ENCODE measurements at regions not wholly inside any gene's neighbourhood (a gene's known extent, or its start where the extent isn't known, plus 50 kb on each side); places are given as distances from the start of the nearest gene placed in this dataset.
"Not testable (repeated sequence)": the region's sequence is repeated elsewhere in the genome, so short reads cannot be mapped to it uniquely, and the experiment has no call there.

DNA sequence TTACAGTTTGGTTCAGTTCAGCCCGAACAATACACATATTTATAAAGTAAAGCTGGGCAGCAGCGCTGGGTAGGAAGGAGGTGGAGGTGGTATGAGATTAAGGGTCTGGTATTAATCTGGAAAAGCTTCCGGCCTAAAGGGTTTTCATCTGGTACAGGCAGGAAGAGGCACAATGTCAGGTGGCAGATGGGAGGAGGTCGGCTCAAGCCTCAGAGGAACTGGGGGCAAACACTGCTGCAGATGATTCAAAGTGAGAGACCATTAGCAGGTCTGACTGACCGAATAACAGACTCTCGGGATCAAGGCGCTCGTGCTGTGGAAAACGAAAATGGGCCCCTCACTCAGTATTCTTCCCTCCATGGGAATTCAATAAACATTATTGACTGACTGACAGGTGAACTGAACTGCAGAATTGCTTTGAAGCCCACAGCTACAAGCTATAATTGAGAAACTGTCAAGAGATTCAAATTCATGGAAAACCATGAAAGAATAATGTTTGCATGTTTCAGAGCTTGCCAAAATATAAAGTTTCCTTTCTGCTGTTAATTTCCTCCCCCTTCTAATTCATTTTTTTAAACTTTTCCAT, 75.3 kb downstream of the TMEM167A start:
- no peak for DNase-seq (ENCODE audit: low spot score)

DNA sequence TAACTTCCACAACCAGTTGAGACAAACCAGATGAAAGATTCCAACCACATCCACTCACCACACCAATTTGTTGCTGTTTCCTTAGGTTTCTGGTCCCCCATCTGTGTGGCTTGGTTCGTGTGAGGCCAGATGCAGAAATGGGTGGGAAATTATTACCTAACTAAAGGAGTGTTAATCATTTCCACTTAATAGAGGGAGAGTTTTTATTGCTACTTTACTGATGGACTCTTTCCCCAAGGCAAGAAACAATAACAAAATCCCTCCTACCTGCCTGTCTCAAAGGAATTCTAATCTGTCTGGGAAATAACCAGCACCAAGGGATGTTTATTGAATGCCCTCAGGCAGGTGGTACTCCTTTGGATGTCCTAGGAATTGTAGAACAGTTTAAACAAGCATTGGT, 76.3 kb downstream of the TMEM167A start:
- no peak for DNase-seq (ENCODE audit: low spot score)

DNA sequence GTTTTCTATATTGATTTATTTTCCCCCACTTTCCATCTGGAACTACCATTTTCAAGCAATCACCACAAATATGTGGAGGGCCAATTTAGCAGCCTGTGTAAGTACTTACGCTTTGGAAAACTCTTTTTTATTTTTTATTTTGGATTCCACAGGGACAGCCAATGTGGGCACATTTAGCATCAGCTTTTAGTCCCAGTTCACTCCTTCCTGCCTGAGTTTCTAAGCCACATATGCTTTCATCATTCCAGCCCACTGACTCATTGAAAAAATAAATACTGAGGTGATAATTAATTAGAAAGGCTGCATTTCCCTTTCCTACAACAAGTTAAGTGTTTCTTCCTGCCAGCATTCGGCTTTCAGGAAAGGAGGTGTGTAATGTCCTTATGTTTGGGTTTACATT, 76.8 kb downstream of the TMEM167A start:
- no peak for DNase-seq (ENCODE audit: low spot score)

DNA sequence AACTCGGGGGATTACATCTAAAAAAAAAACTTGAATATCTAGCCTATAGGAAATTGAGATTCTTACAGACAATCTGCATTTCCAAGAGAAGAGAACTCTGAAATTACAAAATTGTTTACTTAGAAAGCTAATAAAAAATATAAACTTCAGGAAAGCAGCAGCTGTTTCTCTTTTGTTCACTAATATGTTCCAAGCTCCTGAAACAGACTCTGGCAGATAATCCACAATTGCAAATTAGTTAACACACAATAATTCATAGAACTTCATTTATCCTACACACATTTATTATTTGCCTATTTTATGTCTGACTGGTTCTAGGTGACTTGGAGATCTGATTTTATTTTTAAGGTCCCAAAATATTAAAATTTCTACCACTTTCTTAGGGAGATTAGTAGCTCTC, 83.8 kb downstream of the TMEM167A start:
- no peak for DNase-seq (ENCODE audit: low spot score)

- no peak for DNase-seq (ENCODE audit: low spot score)
Observed at GRCh38 chr5:82992646-82993045, 84.5 kb downstream of the TMEM167A start.

DNA sequence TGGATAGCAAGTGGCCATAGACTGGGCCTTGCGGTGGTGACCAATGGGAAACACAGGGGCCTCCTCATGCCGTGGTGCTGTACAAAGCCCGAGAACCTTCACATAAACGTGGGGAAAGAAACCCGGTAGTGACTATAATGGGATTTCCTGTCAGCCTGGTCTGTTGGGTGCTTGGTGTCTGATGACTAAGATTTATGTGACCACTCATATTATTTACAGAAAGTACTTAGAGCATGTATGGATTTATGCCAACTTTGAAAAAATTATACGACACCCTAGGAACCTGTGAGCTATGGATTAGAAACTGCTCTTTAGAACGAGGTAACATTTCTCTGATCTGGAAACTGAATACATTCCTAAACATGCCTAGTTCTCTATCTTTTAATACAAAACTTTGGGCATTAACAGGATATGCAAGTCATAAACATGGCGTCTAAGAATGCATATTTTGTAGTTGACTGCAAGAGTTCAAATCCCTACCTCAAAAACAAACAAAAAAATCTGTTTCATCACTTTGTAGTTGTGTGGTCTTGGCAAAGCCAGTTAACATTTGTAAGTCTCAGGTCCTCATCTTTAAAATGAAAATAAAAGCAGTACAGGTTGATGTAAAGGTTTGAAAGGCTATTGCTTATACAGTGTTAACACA, 85.4 kb downstream of the TMEM167A start:
- DNase-seq (ENCODE audit: low spot score), result no peak

DNA sequence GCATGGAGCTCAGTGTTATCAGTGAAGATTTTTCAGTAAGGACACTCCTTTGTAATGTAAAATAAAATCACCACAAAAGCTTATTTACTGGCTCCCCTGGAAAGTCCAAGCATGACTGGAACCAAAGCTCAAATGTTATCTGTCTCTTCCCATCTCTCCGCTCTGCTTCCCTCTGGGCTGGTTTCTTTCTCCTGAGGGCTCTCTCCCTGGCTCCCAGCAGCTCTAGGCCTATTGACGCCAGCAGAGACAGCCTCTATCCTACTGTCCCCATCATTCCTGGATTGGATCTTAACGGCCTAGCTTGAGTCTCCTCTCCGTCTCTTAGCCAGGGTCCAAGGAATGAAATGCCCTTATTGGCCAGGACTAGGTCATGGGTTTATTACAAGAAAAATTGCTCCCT, 86.1 kb downstream of the TMEM167A start:
- DNase-seq (ENCODE audit: low spot score), result no peak

- DNase-seq (ENCODE audit: low spot score), result no peak
Observed at GRCh38 chr5:82987188-82987587, 90.0 kb downstream of the TMEM167A start.

- DNase-seq (ENCODE audit: low spot score), result no peak
Observed at GRCh38 chr5:82986404-82986803, 90.8 kb downstream of the TMEM167A start.

DNA sequence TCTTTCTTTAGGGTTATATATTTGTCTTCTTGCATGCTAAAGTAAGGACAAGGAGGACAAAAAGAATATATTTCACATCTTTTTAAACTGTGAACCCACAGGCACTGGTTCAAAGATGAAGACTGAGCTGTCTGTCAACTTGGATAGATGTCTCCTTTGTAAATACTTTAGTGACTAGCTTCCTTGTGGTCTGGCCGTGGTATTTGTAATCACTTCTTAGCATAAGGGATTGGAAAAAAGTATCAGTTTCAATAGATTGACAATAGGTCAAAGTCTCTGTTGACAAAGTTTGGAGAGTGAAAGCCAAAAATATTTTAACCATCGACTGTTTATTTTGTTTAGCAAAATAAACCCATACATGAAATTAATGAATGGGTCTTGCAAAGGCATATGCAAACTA, 91.4 kb downstream of the TMEM167A start:
- DNase-seq (ENCODE audit: low spot score), result no peak

DNA sequence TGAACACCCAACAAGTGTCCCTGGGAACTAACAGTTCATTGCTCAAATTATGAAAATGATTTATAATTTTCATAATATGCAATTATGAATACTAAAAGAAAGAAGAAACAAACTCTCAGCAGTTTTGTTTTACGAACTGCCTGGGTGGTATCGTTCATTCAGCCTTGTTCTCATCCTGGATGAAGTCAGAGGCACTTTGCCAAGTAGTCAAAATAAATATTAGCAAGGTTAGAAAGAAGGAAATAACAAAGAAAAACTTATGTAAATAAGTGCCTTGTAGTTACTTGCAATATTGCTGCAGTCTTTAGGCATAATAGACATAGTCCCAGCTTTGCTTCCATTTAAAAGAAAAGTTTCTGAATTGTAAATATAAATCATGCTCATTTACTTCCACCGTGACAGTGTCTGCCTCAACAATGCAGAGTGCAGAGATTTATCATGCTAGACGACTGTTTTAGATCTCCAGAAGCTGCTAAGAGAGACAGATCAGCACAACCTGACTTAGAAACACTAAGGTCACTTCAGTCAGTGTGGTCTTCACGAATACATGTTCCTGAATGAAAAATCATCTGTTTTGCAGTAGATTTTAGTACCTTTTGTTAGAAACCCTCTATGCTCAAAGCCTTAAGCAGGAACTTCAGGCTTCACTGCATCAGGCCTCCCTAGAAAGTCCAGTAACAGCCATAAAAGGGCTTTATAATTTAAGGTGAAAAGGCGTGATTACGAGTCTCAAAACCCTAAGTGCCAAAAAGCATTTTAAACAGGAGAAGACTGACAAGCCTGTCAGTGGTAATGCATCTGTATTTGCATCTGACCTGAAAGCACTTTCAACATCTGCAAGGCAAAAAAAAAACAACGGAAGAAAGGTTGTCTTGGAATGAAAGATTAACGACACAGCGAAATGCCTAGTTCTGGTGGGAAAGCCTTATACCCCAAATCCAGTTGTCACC, 92.1 kb downstream of the TMEM167A start:
- no peak for DNase-seq (ENCODE audit: low spot score)

DNA sequence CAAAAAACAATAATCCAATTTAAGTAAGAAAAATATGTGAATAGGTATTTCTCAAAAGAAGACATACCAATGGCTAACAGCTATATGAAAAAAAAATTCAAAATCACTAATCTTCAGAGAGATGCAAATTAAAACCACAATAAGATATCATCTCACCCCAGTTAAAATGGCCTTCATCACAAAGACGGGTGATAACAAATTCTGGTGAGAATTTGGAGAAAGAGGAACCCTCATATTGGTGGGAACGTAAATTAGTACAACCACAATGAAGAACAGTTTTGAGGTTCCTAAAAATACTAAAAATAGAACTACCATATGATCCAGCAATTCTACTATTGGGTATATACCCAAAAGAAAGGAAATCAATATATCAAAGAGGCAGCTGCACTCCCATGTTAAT, 94.3 kb downstream of the TMEM167A start:
- no peak for DNase-seq (ENCODE audit: low spot score)

DNA sequence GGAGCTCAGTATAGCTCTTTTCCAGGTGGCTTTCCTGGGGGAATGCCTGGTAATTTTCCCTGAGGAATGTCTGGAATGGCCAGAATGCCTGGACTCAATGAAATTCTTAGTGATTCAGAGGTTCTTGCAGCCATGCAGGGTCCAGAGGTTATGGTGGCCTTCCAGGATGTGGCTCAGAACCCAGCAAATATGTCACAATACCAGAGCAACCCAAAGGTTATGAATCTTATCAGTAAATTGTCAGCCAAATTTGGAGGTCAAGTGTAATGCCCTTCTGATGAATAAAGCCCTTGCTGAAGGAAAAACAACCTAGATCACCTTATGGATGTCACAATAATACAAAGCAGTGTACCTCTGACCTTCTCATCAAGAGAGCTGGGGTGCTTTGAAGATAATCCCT, 100.3 kb downstream of the TMEM167A start:
- not testable (repeated sequence) for DNase-seq (ENCODE audit: low spot score)

GRCh38 chr5:82975812-82976211, 101.4 kb downstream of the TMEM167A start:
- DNase-seq (ENCODE audit: low spot score), result no peak

GRCh38 chr5:82975396-82975795, 101.8 kb downstream of the TMEM167A start:
- DNase-seq (ENCODE audit: low spot score), result no peak

- not testable (repeated sequence) for DNase-seq (ENCODE audit: low spot score)
Observed at GRCh38 chr5:82974346-82974745, 102.8 kb downstream of the TMEM167A start.

- DNase-seq (ENCODE audit: low spot score), result no peak
Observed at GRCh38 chr5:82971901-82972300, 105.3 kb downstream of the TMEM167A start.

- not testable (repeated sequence) for DNase-seq (ENCODE audit: low spot score)
Observed at GRCh38 chr5:82971034-82971806, 106.0 kb downstream of the TMEM167A start.

DNA sequence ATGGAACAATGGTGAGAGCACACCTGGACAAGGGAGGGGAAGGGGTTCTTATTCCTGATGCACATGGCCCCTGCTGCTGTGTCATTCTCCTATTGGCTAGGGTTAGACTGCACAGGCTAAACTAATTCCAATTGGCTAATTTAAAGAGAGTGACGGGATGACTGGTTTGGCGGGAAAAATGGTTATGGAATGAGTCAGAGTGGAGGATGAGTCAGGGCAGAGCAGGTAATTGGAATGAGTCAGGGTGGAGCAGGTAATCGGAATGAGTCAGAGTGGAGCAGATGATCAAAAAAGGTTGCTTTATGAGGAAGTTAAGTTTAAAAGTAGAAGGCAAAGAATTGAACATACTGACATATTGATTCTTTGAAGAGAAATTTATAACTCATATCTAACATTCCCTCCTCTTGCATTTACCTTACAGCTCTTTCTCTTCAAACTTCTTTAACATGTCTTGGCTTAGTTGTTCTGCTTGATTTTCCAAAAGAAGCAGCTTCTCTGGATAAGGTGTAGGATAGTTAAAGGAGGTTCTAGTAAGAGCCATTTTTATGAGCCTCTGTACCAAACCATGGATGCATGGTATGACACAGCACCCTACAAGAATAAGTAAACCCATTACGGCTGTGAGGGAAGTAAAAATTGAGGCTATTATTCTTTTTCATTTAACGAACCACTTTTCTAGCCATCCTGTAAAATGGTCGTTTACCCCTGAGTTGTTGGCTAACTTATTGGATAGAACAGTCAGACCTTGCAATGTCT, 107.8 kb downstream of the TMEM167A start:
- DNase-seq (ENCODE audit: low spot score), result not testable (repeated sequence)

DNA sequence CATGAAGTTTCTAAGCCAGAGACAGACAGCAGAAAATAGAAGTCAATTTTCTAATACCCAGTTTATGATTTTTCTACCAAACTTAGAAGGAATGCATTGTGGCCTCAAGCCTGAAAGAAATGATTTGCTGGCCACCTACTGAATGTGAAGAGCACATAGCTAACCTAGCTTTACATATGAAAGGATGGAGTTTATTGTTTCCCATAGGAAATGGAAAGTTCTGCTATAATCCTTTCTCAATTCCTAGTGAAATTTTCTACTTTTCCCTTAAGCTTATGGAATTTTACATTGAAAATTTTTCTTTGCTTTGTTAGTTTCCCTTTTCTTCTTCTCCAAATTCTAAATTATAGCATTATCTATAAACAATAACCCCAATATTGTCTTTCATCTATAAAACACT, 110.1 kb downstream of the TMEM167A start:
- DNase-seq (ENCODE audit: low spot score), result no peak

- DNase-seq (ENCODE audit: low spot score), result no peak
Observed at GRCh38 chr5:82959466-82959865, 117.7 kb downstream of the TMEM167A start.

DNA sequence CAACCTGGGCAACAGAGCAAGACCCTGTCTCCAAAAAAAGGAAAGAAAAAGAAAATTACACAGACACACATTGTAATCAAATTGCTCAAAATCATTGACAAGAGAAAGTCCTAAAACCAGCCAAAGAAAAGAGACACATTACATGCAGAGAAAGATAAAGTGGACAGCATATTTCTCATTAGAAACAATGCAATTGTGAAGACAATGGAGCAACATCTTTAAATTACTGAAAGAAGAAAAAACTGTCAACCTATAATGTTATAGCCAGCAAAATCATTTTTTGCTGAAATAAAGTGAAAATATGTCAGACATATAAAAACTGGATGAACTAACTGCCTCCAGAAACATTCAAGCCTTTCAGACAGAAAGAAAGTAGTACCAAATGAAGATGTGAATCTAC, 120.6 kb downstream of the TMEM167A start:
- DNase-seq (ENCODE audit: low spot score), result no peak

Data from hematopoietic multipotent progenitor cell treated with erythropoietin and hydrocortisone succinate and interleukin-3 and kit ligand, for 17 days (in vitro differentiated cells).